ENCODE measurements at regions not wholly inside any gene's neighbourhood (a gene's known extent, or its start where the extent isn't known, plus 50 kb on each side); places are given as distances from the start of the nearest gene placed in this dataset.
"Not testable (repeated sequence)": the region's sequence is repeated elsewhere in the genome, so short reads cannot be mapped to it uniquely, and the experiment has no call there.

GRCh38 chrX:108843039-108843438 is 106.7 kb upstream of the IRS4 start:
- not testable (repeated sequence) for DNase-seq (ENCODE audit: low read depth in 3 of 3)

GRCh38 chrX:108833993-108834392 is 97.6 kb upstream of the IRS4 start:
- DNase-seq (ENCODE audit: low read depth in 3 of 3) = no peak

- DNase-seq (ENCODE audit: low read depth in 3 of 3) = no peak
These were observed 75.5 kb upstream of the IRS4 start for GRCh38 chrX:108811891-108812290.

GRCh38 chrX:108795240-108795639 is 58.9 kb upstream of the IRS4 start:
- no peak for DNase-seq (ENCODE audit: low read depth in 3 of 3)
